Left lung (tissue), 4 donors: ENCODE measurements at regions not wholly inside any gene's neighbourhood (a gene's known extent, or its start where the extent isn't known, plus 50 kb on each side); places are given as distances from the start of the nearest gene placed in this dataset.

Experiments
- ATAC-seq: fragments of 200-7000 bp; cut with Tn5 transposase; one replicate; pipeline ENCODE4 v1.9.1; 2020; ENCODE audit warnings: moderate library complexity
- DNase-seq, 4 donors: peaks; one replicate each; pipeline ENCODE4 v3.0.0-alpha.2; 2013 to 2020
- H3K27ac ChIP-seq, 2 donors: fragments of 200-600 bp; sonication (generic) in 1 of 2; one replicate each; pipeline versions ENCODE4 v1.5.0 to v1.8.0; 2020 to 2021
- H3K27me3 ChIP-seq, 2 donors: fragments of 200-600 bp; sonication (generic) in 1 of 2; one replicate each; pipeline versions ENCODE4 v1.5.0 to v1.8.0; 2020 to 2021
- H3K36me3 ChIP-seq, 2 donors: fragments of 200-600 bp; sonication (generic) in 1 of 2; one replicate each; pipeline versions ENCODE4 v1.5.0 to v1.8.0; 2020 to 2021
- H3K4me1 ChIP-seq, 2 donors: fragments of 200-600 bp; one replicate each; pipeline ENCODE4 v1.8.0; 2021
- H3K4me3 ChIP-seq, 2 donors: fragments of 200-600 bp; sonication (generic) in 1 of 2; one replicate each; pipeline versions ENCODE4 v1.5.0 to v1.8.0; 2020 to 2021; ENCODE audit warnings: mild to moderate bottlenecking in 1 of 2
- H3K9me3 ChIP-seq, 2 donors: fragments of 200-600 bp; sonication (generic) in 1 of 2; one replicate each; pipeline versions ENCODE4 v1.5.0 to v1.8.0; 2020 to 2021
- intact Hi-C, 2 donors: fragments of 100-400 bp; cut with DNase I; formaldehyde crosslinking; loops; one replicate each; pipeline versions ENCODE4 v1.11.2 to v1.14.2; 2022
- TF ChIP-seq, protein P1 (sequence below), 2 donors: fragments of 200-600 bp; sonication (generic) in 1 of 2; IDR thresholded peaks; one replicate each; pipeline versions ENCODE4 v1.5.0 to v1.8.0; 2021; ENCODE audit warnings: antibody characterized with exemption in 2 of 2
- donor health status: DM: no; HTN: yes; CAD: no.
- donor health status: DM: no; HTN: no; CAD: no.

DNA sequence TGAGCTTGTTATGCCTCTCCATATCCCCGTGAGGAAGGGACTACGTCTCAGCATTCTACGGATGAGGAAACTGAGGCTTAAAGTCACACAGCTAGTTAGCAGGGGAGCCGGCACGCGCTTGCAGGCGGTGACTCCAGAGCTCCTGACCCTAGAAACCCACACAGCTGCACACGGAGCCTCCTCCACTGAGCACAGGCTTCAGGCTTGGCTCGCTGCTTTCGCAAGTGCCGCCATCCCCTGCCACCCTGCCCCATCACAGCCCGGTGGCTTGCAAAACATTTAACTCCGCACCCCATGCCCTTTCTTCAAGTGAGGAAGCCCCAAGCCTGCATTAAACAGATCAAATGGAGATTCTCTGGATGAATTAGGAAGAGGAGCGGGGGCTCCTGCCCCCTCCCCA is 138.3 kb downstream of the HSD17B3 start:
- TF ChIP-seq, protein P1, sequence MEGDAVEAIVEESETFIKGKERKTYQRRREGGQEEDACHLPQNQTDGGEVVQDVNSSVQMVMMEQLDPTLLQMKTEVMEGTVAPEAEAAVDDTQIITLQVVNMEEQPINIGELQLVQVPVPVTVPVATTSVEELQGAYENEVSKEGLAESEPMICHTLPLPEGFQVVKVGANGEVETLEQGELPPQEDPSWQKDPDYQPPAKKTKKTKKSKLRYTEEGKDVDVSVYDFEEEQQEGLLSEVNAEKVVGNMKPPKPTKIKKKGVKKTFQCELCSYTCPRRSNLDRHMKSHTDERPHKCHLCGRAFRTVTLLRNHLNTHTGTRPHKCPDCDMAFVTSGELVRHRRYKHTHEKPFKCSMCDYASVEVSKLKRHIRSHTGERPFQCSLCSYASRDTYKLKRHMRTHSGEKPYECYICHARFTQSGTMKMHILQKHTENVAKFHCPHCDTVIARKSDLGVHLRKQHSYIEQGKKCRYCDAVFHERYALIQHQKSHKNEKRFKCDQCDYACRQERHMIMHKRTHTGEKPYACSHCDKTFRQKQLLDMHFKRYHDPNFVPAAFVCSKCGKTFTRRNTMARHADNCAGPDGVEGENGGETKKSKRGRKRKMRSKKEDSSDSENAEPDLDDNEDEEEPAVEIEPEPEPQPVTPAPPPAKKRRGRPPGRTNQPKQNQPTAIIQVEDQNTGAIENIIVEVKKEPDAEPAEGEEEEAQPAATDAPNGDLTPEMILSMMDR (IDR thresholded peaks at IDR 0.05), result no peak
- no peak for ATAC-seq

DNA sequence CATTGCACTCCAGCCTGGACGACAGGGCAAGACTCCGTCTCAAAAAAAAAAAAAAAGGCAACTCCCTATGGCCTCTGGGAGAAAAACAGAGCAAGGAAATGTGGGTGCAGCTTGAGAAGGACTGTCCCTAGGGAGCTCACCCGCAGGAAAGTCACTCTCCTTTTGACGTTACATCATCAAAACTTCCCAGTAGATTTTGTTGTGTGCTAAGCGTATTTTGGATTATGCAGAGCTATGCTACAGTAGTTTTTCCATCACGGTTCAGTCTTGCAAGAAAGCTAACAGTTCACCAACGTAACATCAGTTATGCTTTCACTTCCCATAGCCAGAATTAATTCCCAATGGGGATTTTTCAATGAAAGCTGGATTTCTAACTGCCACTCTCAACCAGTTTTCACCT is 138.8 kb downstream of the HSD17B3 start:
- ATAC-seq, result no peak
- Histone ChIP-seq H3K27me3 (no peaks in the 10 kb centered on the region), H3K27ac (no peak overlapping the region), H3K9me3 (no peaks in the 10 kb centered on the region), H3K4me3 (no peak overlapping the region), H3K36me3 (no peaks in the 10 kb centered on the region), H3K4me1 (no peaks in the 10 kb centered on the region)
- no peak for DNase-seq
- intact Hi-C loops, result no loop called here
- TF ChIP-seq, protein P1 (IDR thresholded peaks at IDR 0.05), result no peak

More for the DNA sequence above, 138.3 kb downstream of the HSD17B3 start:
- intact Hi-C loops, result no loop called here
- Histone ChIP-seq H3K36me3 (no peaks in the 10 kb centered on the region), H3K4me1 (no peaks in the 10 kb centered on the region), H3K4me3 (no peak overlapping the region), H3K27me3 (no peaks in the 10 kb centered on the region), H3K27ac (no peak overlapping the region), H3K9me3 (no peaks in the 10 kb centered on the region)
- peak in 1 of 4 donors; percentile 59 for DNase-seq

DNA sequence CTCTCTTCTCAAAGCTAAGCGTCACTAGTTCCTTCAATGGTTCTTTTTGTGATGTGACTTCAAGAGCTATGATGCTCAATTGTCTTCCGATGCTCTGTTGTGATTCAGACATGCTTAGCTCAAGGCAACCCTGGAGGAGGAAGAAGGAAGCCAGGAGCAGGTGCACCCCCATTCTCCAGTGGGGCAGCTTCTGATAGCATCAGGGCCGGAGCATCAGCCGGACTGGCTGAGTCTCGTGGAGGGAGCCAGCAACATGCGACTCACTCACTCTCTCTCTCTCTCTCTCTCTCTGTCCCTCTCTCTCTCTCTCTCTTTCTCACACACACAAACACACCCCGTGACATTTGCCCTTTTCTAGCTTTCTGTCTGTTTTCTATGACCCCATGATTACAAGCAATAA is 140.2 kb downstream of the HSD17B3 start:
- Histone ChIP-seq H3K36me3 (no peaks in the 10 kb centered on the region), H3K4me1 (no peaks in the 10 kb centered on the region), H3K27me3 (no peaks in the 10 kb centered on the region), H3K9me3 (no peaks in the 10 kb centered on the region), H3K4me3 (no peak overlapping the region), H3K27ac (no peak overlapping the region)
- no peak for ATAC-seq
- intact Hi-C loops, result no loop called here
- TF ChIP-seq, protein P1 (IDR thresholded peaks at IDR 0.05), result no peak
- DNase-seq, result no peak

DNA sequence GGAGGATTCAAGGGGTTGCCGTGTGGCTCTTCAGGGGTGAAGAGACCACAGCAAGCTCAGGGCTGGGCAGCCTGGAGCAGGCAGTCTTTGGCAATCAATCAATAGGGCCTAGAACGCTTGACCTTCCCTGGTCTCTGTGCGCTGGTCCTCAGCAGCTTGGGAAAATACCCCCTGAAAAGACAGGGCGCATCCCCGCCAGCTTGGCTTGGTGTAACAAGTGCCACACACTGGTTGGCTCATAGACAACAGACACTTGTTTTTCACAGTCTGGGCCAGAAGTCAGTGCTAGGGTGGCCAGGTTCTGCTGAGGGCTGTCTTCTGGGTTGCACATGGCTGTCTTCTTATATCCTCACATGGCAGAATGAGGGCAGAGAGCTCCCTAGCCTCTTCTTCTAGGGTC is 141.1 kb downstream of the HSD17B3 start:
- TF ChIP-seq, protein P1 (IDR thresholded peaks at IDR 0.05), result no peak
- no peak for DNase-seq
- Histone ChIP-seq H3K27ac (no peak overlapping the region), H3K36me3 (no peaks in the 10 kb centered on the region), H3K9me3 (no peaks in the 10 kb centered on the region), H3K4me3 (no peak overlapping the region), H3K4me1 (peaks cover 0 to 5% of the 10 kb centered on the region in 2 donors), H3K27me3 (no peaks in the 10 kb centered on the region)
- intact Hi-C loops, result no loop called here
- ATAC-seq, result no peak

DNA sequence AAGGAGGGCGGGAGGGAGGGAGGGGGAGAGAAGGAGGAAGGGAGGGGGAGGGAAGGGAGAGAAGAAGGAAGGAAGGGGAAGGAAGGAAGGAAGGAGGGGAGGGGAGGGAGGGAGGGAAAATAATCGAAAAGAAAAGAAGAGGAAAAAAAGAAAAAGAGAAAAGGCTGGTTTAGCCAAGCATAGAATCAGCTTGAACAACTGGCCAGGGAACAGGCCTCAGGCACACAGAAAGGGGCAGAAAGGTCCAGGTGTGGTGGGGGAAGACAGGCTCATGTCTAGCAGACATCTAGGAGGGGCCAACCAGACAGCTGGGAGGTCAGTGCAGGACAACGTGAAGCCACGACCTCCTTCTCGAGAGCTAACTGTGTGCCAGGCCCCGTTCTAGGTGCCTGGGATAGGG is 141.8 kb downstream of the HSD17B3 start:
- H3K4me3 ChIP-seq, result no peak overlapping the region
- H3K4me1 ChIP-seq, result peaks cover 0 to 5% of the 10 kb centered on the region in 2 donors
- no peak overlapping the region for H3K27ac ChIP-seq
- no peaks in the 10 kb centered on the region for H3K36me3 ChIP-seq
- intact Hi-C loops, result no loop called here
- TF ChIP-seq, protein P1 (IDR thresholded peaks at IDR 0.05), result no peak
- no peak for DNase-seq
- ATAC-seq, result no peak
- no peaks in the 10 kb centered on the region for H3K9me3 ChIP-seq
- H3K27me3 ChIP-seq, result no peaks in the 10 kb centered on the region
